A673 (cell line): ENCODE measurements at regions not wholly inside any gene's neighbourhood (a gene's known extent, or its start where the extent isn't known, plus 50 kb on each side); places are given as distances from the start of the nearest gene placed in this dataset.

Experiments used
- BruUV-seq: library from RNA; stranded (reverse); fragments of 400-500 nt; replicated peaks from 2 replicates; lab custom pipeline; 2021; lab: Mats Ljungman, UMichigan
- CTCF ChIA-PET: fragments of 300-600 bp; sonication (Branson Sonifier 250); formaldehyde crosslinking; loops from one replicate; lab custom pipeline; 2022; ENCODE audit warnings: antibody characterized with exemption; lab: Charles Lee
- POLR2A ChIA-PET: fragments of 300-600 bp; sonication (Branson Sonifier 250); formaldehyde crosslinking; loops from one replicate; lab custom pipeline; 2022; ENCODE audit warnings: antibody characterized with exemption; ENCODE audit not compliant: low non-redundant PET; lab: Charles Lee
- DNase-seq: peaks from one replicate; pipeline ENCODE4 v3.0.0-alpha.2; 2015; ENCODE audit warnings: low spot score
- H3K27ac ChIP-seq: fragments of 200-600 bp; sonication (generic); 2 replicates; pipeline ENCODE4 v1.5.1; 2016; ENCODE audit warnings: mixed run types, low read depth, mild to moderate bottlenecking, mixed read lengths, antibody characterized with exemption, low read length; ENCODE audit not compliant: poor library complexity, severe bottlenecking
- H3K27me3 ChIP-seq: fragments of 200-600 bp; sonication (generic); replicated peaks from 2 replicates; pipeline ENCODE4 v1.6.1; 2017; ENCODE audit warnings: mixed run types, low read depth, mild to moderate bottlenecking, mixed read lengths, antibody characterized with exemption, low read length; ENCODE audit not compliant: insufficient read depth, poor library complexity
- H3K36me3 ChIP-seq: fragments of 200-600 bp; sonication (generic); 2 replicates; pipeline ENCODE4 v1.6.1; 2016; ENCODE audit warnings: mixed run types, mild to moderate bottlenecking, mixed read lengths, antibody characterized with exemption, low read length; ENCODE audit not compliant: insufficient read depth, poor library complexity, severe bottlenecking
- H3K4me1 ChIP-seq: fragments of 200-600 bp; sonication (generic); 2 replicates; pipeline ENCODE4 v1.6.1; 2017; ENCODE audit warnings: mixed run types, mild to moderate bottlenecking, mixed read lengths, antibody characterized with exemption, low read length; ENCODE audit not compliant: insufficient read depth, poor library complexity, severe bottlenecking
- H3K4me3 ChIP-seq: fragments of 200-600 bp; sonication (generic); 2 replicates; pipeline ENCODE4 v1.5.1; 2016; ENCODE audit warnings: low read depth, mixed run types, mild to moderate bottlenecking, mixed read lengths, low read length; ENCODE audit not compliant: poor library complexity, severe bottlenecking
- H3K9me3 ChIP-seq: fragments of 200-600 bp; sonication (generic); 2 replicates; pipeline ENCODE4 v1.6.1; 2016; ENCODE audit warnings: mixed run types, low read depth, mild to moderate bottlenecking, mixed read lengths, antibody characterized with exemption, low read length; ENCODE audit not compliant: poor library complexity, severe bottlenecking
- EZH2 ChIP-seq: fragments of 200-600 bp; sonication (generic); IDR thresholded peaks from 2 replicates; pipeline ENCODE4 v1.6.1; 2017; ENCODE audit warnings: borderline replicate concordance, low read depth, mild to moderate bottlenecking, mixed read lengths, antibody characterized with exemption, low read length; ENCODE audit not compliant: poor library complexity, severe bottlenecking
- intact Hi-C: fragments of 100-400 bp; cut with micrococcal nuclease; formaldehyde crosslinking; loops from one replicate; pipeline ENCODE4 v1.10.0; 2022; ENCODE audit not compliant: unreplicated experiment
- TF ChIP-seq, protein P1 (sequence below): fragments of 300-800, 200-600 bp; sonication (generic); conservative IDR thresholded peaks from 2 replicates; pipeline ENCODE4 v1.5.1; 2017; ENCODE audit warnings: low read depth, mild to moderate bottlenecking, antibody characterized with exemption, low read length, moderate library complexity, mixed read lengths

DNA sequence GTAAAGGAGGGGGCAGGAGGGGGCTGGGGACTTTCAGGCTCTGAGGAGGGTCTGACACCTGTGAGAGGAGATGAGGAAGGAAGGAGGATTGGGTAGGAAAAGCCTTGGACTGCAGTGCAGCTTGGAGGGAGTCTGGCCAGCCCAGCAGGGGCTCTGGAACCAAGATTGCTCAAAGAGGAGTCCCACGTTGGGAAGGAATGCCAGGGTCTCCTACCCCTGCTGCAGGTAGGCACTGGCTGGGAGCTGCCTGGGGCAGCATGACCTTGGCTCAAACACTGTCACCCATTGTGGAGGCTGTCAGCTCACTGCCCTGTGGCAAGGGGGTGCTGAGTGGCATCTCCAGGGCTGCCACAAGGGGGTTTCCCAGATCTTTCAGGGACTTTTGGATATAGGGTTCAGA lies 94.5 kb downstream of the RPS6KA4 start:
- no TSS peak for BruUV-seq
- POLR2A ChIA-PET = no interaction called here
- DNase-seq = no peak

DNA sequence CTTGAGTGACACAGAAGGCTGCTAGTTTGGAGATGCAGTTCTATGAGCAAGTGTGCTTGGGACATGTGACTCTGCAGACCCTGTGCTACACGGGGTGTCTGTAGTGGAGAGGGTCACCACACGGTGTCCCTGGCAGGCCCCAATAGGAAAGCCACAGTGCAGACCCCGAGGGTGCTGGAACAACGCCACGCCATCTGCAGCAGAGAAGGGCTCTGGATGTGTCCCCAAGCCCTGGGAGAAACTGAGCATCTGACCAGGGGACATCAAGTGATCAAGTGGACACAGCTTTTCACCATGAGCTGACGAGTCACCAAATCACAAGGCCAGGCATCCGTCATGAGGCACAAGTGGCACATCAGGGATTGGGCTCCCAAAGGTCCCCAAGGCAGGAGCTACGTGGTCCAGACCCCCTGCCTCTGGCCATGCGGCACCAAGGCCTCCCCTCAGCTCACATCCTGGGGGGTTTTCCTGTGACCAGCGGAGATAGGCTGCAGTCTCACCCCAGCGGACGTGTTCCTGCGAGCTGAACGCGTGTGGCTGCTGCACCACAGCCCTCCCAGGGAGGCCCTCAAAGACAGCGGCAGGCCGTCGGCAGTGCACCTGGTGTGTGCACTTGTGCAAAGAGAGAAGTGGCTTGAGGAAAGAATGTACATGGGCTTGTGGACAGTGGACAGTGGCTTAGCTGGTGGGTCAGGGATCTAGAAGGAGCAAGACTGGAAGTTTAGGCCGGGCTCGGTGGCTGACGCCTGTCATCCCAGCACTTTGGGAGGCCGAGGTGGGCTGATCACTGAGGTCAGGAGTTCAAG lies 96.7 kb downstream of the RPS6KA4 start:
- CTCF ChIA-PET = no interaction called here

More for the DNA sequence above, 94.5 kb downstream of the RPS6KA4 start:
- H3K4me1 ChIP-seq = peaks cover 9% of the 10 kb centered on the region
- TF ChIP-seq EZH2 = no peak
- TF ChIP-seq, protein P1, sequence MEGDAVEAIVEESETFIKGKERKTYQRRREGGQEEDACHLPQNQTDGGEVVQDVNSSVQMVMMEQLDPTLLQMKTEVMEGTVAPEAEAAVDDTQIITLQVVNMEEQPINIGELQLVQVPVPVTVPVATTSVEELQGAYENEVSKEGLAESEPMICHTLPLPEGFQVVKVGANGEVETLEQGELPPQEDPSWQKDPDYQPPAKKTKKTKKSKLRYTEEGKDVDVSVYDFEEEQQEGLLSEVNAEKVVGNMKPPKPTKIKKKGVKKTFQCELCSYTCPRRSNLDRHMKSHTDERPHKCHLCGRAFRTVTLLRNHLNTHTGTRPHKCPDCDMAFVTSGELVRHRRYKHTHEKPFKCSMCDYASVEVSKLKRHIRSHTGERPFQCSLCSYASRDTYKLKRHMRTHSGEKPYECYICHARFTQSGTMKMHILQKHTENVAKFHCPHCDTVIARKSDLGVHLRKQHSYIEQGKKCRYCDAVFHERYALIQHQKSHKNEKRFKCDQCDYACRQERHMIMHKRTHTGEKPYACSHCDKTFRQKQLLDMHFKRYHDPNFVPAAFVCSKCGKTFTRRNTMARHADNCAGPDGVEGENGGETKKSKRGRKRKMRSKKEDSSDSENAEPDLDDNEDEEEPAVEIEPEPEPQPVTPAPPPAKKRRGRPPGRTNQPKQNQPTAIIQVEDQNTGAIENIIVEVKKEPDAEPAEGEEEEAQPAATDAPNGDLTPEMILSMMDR = no peak
- no peak overlapping the region for H3K27ac ChIP-seq
- intact Hi-C loops = no loop called here
- no peaks in the 10 kb centered on the region for H3K27me3 ChIP-seq
- CTCF ChIA-PET = no interaction called here
- H3K9me3 ChIP-seq = no peaks in the 10 kb centered on the region
- no peaks in the 10 kb centered on the region for H3K36me3 ChIP-seq
- H3K4me3 ChIP-seq = no peak overlapping the region

DNA sequence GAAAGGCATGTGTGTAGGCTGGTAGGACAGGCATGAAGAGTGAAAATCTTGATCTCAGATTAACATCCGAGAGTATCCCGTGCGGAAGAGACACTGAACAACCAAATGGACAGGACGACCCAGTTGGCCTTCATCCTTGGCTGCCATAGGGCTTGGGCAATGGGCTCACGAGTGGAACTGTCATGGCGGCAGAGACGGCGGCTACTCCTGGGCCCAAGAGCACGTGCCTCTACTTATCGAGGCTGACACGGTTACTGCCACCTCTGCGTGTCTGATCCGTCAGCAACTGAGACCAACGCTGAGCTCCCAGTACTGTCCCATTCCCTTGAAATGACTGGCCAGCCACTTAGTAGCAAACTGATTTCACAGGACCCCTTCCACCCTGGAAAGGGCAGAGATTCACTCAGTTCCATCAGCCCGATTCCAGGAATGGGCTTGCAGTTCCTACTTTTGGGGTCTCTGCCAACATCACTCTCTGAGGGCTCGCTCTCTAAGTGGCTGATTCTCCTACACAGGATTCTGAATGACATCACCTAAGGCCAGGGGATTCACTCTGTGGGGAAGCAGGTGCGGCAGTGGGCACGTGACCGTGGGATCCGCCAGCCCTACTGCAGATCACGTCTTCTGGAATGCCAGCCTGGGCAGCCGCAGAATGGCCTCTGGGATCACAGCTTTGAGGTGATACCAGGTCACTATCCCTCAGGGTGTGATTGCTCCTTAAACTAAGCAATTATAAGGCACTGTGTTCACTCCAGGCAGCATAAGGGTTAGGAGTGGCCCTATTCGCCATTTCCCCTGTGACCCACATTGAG lies 97.8 kb downstream of the RPS6KA4 start:
- POLR2A ChIA-PET = no interaction called here
- BruUV-seq = no TSS peak
- TF ChIP-seq, protein P1 = no peak
- no peak for TF ChIP-seq EZH2
- CTCF ChIA-PET = no interaction called here
- no peak for DNase-seq
- Histone ChIP-seq H3K36me3 (no peaks in the 10 kb centered on the region), H3K4me1 (no peaks in the 10 kb centered on the region), H3K9me3 (no peaks in the 10 kb centered on the region), H3K4me3 (no peak overlapping the region), H3K27me3 (no peaks in the 10 kb centered on the region), H3K27ac (no peak overlapping the region)
- intact Hi-C loops = no loop called here

More for the DNA sequence above, 96.7 kb downstream of the RPS6KA4 start:
- Histone ChIP-seq H3K27ac (no peak overlapping the region), H3K9me3 (no peaks in the 10 kb centered on the region), H3K27me3 (no peaks in the 10 kb centered on the region), H3K36me3 (no peaks in the 10 kb centered on the region), H3K4me1 (no peaks in the 10 kb centered on the region), H3K4me3 (no peak overlapping the region)
- DNase-seq = no peak
- BruUV-seq = no TSS peak
- TF ChIP-seq, protein P1 = no peak
- no peak for TF ChIP-seq EZH2
- POLR2A ChIA-PET = no interaction called here
- intact Hi-C loops = no loop called here
